ENCODE measurements at regions not wholly inside any gene's neighbourhood (a gene's known extent, or its start where the extent isn't known, plus 50 kb on each side); places are given as distances from the start of the nearest gene placed in this dataset.
"Not testable (repeated sequence)": the region's sequence is repeated elsewhere in the genome, so short reads cannot be mapped to it uniquely, and the experiment has no call there.

DNA sequence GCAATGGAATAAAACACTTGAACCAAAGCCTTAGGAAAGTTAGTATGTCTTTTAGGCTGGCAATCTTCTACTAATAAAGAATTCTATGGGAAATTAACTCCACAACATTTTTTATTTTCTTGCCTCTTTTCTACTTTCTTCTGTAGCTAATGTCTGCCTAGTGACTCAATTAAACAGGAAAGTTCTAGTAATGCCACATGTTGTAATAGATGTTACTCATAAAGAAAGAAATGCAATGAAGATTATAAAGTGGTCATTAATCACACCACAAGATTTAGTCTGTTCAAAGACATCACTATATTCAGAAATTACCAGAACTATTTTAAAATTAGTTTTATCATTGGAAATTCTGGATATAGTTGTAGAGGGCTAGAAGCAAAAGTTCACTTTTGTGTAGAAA is 329.7 kb downstream of the SI start:
- no peak for DNase-seq (ENCODE audit: low read depth in 2 of 2)

DNA sequence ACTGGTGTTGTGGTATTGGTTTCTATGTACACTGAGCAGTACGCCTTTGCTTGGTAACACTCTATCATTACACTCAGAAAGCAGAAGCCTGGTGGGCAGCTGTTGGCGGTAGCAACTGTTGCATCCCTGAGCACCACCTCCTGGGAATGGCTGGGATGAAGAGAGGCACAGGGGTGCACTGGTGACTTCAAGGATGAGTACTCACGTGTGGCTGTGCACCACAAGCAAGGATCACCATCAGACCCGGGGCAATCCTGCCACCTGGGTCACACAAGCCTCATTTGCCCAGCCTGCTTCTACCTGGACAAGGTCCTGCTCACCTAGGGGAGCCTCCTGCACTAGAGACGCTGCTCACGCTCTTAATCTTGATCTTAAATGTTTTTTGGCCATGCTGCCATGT is 336.4 kb downstream of the SI start:
- DNase-seq (ENCODE audit: low read depth in 2 of 2): no peak

DNA sequence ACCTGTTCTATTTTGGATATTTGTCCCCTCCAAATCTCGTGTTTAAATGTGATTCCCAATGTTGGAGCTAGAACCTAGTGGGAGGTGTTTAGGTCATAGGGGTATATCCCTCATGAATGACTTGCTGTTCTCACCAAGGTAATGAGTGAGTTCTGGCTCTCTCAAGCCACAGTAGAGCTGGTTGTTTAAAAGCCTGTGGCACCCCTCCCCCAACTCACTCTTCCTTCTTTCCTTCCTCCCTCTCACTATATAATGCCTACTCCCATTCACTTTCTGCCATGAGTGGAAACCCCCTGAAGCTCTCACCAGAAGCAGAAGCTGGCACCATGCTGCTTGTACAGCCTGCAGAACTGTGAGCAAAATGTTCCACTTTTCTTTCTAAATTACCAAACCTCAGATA is 341.1 kb downstream of the SI start:
- no peak for DNase-seq (ENCODE audit: low read depth in 2 of 2)

DNA sequence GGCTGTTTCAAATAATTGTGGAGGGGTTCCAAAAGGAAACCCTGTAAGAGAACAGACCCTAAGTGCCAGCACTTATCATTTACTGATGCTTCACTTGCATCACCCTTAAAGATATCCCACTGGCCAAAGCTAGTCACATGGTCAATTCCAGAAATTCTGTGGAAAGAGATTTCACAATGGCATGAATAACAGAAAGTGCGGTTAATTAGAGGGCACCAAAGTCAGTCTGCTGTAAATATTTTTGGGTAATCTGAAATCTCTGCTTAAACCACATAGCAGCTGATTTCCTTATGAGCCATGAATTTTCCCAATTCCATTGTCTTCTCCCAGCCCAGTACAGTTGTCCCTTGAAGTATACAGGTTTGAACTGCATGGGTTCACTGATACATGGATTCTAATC is 346.1 kb downstream of the SI start:
- DNase-seq (ENCODE audit: low read depth in 2 of 2): no peak

DNA sequence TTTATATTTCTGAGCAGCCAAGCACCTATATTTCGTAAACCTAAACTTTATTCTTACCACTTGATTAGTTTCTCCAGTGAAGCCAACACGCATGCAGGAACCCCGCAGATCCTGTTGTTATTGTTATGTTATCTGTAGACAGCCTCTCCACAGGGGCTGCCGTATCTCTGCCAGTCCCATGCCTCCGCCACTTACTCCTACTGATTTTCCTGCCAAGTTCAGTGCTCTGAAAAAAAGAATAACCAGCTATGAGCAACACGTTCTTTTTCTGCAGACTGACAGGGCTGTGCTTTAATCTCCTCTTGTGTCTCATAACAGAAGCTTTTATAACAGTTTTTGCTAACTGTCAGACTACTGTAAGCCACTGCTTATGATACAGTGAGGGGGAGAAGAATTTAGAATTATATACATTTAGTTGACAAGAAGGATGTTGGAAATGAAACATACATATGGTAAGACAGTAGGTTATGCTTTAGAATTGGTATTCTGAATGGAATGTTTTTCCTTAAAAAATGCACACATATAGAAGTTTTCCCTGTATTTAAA is 347.4 kb downstream of the SI start:
- no peak for DNase-seq (ENCODE audit: low read depth in 2 of 2)

DNA sequence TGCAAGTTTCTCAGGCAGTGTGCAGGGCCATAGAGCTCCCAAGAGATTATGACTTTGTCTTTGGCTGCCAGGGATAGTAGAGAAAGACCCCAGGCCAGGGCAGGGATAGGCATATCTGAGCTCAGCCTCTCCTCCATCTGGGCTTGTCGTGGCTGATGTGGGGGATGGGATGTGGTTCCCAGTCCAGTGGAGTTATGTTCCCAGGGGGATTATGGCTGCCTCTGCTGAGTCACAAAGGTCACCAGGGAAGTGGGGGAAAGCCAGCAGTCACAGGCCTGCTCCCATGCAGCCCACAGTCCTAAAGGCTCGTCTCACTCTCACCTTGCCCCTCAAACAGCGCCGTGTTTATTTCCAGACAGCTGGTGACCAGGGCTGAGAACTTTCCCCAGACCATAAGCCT is 354.9 kb downstream of the SI start:
- no peak for DNase-seq (ENCODE audit: low read depth in 2 of 2)

DNA sequence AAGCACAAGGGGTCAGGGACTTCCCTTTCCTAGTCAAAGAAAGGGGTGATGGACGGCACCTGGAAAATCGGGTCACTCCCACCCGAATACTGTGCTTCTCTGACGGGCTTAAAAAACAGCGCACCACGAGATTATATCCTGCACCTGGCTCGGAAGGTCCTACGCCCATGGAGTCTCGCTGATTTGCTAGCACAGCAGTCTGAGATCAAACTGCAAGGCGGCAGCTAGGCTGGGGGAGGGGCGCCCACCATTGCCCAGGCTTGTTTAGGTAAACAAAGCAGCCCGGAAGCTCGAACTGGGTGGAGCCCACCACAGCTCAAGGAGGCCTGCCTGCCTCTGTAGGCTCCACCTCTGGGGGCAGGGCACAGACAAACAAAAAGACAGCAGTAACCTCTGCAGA is 375.5 kb downstream of the SI start:
- DNase-seq (ENCODE audit: low read depth in 2 of 2): not testable (repeated sequence)

DNA sequence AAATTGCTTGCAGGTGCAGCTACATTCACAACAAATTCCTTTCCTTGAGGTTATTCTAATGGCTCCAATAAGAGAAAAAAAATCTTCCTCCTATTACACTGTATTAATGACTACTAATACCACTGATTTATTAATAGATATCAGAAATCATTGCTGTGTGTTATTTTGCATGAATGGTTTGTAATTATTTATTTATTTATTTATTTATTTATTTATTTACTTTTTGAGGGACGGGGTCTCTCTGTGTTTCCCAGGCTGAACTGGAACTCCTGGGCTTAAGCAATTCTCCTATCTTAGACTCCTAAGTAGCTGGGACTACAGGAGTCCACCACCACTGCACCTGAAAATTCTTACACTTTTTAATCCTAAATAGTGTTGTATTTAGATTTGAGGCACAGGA is 390.4 kb downstream of the SI start:
- no peak for DNase-seq (ENCODE audit: low read depth in 2 of 2)

DNA sequence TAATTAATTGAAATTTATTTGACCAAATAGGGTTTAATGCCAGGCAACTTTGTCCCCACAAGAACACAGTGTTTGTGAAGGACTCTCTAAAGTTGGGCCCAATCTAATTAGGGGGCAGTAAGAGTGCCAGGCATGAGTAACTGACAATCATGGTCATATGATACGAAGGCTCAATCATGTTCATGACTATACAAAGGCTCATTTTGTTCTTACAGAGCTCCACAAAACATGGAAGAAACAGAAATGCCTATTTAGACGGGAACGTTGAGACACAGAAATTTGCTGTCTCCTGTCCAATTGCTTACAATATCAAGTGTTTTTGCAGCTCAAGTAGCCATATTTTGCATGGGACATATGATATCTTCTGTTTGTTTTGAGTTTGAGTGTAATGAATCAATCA is 391.1 kb downstream of the SI start:
- DNase-seq (ENCODE audit: low read depth in 2 of 2): no peak

DNA sequence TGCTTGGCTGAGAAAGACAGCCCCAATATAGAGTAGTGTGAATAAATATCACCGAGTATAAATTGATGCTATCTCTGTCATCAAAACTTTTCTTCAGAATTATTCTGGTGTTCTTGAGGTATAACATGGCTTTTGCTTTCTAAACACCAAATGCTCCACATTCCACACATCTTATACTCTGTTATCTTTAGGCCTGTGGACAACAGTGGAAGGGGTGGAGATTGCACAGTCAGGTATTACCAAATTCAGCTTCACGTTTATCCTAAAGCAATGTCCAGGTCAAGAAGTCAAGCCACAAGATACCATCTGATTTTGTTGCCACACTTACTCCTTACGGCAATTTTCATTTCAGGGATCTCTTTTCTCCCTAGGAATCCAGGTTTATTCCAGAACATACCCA is 394.8 kb downstream of the SI start:
- no peak for DNase-seq (ENCODE audit: low read depth in 2 of 2)

DNA sequence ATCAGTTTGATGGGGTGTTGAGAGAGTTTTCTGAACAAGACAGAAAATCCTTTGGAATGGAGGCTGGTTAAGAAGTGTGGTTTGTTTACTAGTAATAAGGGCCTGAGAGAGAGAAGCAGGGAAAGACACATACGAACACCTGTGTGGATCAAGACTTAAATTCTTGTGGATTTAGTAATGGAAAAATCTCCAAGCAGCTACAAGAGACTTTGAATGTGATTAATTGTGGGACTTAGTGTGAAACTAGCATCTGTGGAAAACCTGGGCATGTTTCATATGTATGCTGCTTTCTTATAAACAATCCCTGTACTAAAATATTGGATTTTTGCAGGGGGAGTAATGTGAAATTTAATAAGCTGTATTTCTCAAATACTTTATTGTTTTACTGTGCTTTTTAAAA is 399.1 kb downstream of the SI start:
- DNase-seq (ENCODE audit: low read depth in 2 of 2): no peak

DNA sequence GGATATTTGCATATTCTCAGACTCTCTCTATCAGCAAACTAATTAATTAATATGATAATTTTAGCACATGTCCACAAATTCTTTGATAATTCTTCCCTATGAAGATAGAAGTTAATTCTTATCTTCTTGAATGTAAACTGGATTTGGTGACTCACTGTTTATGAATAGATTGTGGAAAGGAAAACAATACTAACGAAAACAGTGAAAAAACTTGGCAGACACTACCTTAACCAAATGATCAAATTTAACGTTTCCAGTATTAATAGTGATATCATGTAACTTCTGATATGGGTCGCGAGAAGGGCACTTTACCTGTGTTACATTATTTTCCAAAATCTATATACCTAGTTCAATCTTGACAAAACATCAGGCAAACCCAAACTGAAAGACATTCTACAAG is 401.0 kb downstream of the SI start:
- no peak for DNase-seq (ENCODE audit: low read depth in 2 of 2)

DNA sequence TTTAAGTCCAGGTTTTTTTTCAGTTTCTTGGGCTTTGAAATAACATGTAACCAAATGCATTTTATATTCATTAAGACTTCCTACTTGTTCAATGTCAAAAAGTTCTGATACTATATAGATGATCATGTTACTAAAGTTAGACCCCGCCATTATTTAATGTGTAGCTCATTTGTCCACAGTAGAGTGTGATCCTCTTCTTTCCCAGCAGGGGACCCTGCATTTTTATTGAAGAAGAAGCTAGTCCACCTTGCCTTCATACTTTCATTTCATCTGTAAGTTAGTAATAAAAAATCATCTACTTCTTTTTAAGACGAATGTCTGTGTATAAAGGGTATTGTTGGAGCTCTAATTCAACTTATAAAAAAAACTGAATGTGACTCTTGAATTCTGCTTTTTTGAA is 404.6 kb downstream of the SI start:
- DNase-seq (ENCODE audit: low read depth in 2 of 2): no peak

DNA sequence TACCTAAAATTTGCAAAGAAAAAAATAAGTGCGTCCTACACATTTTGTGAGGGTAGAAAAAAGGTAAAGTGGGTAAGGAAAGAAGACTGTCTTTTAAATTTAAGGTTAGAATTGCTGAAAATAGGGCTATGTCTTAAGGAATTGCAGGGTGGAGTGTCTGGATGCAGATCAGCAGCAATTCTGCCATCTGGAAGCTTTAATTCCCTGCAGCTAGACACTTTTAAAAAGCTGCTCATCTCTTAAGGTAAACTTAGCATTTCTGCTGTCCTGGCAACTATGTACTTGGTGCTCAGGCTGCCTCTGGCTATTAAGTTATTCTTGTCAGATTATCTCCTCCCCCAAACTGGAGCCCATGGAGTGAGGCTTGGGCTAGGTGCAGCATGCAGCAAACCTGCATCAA is 420.2 kb downstream of the SI start:
- no peak for DNase-seq (ENCODE audit: low read depth in 2 of 2)

DNA sequence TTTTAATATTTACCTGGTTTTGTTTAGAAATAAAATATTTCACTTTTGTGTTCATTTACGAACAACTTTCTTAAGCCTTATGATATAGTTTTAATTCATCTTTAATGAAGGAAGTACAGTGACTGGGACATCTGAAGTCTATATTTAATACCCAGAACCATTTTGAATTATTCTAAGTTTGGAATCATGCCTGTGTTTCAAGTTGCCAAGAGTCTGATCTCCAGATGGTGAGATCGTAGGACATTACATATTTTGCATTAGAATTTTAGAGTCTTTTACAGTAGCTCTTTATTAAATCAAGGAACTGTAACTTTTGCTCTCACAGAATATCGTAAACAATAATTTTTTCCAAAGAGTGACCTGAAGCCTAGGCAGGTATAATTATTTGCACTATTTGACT is 420.7 kb downstream of the SI start:
- no peak for DNase-seq (ENCODE audit: low read depth in 2 of 2)

DNA sequence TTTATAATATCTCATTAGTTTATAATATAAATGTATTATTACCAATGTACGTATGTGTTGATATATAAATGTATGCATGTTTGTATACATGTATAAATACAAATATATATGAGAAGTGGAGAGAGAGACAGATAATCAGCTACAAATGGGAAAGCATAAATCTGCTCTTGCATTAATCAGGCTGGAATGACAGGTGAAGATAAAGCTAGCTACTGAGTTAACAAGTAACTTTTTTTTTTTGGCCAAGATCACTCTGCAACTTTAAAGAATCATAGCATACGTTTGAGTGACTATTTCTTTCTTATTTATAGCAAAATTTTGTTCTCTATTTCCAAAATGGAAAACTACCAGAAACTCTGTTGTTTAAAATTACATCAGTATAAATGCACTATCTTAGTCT is 422.8 kb downstream of the SI start:
- DNase-seq (ENCODE audit: low read depth in 2 of 2): no peak

DNA sequence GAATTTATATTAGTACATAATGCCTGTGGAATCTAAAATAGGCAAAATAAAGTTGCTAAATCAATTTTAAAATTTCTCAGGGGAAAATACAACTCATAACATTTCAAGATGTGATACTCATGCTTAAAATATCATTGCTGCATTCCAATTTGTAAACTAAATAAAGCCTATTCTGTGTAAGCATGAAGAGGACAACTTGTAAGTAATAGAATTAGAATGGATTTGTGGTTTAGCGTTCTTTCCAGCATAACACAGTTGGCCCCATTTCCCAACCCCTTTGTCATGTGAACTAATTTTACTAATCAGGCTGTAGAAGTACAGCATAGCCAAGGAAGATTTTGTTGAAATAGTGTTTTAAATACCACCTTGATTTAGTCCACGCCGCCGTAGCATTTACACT is 437.2 kb downstream of the SI start:
- DNase-seq (ENCODE audit: low read depth in 2 of 2): no peak

DNA sequence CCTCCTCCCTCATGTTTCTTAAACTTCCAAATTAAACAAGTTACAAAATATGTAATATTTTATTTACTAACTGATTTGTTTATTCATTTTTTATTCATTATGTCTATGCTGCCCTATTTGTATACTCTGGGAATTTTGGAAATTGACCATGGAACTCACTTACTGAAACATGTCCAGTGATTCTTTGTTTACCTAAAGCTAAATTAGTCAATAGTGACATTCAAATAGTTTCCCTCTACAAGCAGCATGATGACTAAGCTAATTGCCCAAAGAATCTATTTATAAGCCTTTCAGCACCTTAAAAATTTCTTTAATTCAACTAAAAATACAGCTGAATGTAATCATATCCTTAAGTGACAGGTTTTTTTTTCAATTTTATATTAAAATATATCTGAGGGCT is 437.7 kb downstream of the SI start:
- DNase-seq (ENCODE audit: low read depth in 2 of 2): no peak

DNA sequence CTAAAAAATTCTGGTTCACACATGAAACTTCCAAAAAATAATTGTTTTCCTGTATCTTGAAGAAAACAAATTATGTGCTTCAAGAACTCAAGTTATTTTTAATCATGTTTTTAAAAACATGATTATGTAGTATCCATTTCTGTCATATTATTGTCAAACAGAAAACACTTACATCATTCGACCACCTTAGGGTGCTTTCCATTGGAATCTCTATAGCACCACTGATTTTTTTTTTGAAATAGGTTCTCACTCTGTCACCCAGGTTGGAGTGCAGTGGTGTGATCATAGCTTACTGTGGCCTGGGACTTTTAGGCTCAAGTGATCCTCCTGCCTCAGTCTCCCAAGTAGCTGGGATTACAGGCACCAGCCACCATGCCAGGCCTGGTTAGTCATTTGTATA is 457.3 kb downstream of the SI start:
- DNase-seq (ENCODE audit: low read depth in 2 of 2): no peak

DNA sequence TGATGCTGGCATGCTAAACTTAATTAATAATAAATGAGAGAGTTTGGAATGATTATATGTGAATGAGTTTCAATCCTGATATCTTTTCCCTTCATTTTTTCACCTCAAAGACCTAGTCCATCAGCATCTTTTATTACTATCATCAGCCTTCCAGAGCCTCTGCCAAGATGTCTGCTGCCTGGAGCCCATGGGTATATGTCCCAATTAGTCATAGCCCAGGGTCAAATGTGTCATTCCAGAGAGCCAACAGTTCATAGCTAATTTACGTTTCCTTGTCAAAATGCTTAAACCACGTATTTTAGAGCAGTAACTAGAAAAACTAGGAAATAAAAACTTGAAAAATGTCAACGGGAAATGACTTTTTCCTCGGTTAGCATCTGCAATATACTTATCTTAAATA is 457.9 kb downstream of the SI start:
- no peak for DNase-seq (ENCODE audit: low read depth in 2 of 2)

DNA sequence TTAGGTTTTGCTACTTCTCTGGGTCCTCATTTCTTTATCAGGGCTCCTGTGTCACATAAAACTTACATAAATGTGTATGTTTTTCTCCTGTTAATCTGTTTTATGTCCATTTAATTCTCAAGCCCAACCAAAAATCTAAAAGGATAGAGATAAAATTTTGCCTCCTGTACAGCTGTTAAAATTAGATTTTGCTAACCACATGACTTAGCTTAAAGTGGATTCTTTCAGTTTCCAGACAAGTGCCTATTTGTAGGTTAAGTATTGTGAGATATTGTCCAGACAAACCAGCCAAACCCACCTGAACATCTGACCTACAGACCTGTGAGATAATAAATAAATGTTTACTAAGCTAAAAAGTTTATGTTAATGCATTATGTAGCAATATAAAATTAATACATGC is 465.5 kb downstream of the SI start:
- DNase-seq (ENCODE audit: low read depth in 2 of 2): no peak

DNA sequence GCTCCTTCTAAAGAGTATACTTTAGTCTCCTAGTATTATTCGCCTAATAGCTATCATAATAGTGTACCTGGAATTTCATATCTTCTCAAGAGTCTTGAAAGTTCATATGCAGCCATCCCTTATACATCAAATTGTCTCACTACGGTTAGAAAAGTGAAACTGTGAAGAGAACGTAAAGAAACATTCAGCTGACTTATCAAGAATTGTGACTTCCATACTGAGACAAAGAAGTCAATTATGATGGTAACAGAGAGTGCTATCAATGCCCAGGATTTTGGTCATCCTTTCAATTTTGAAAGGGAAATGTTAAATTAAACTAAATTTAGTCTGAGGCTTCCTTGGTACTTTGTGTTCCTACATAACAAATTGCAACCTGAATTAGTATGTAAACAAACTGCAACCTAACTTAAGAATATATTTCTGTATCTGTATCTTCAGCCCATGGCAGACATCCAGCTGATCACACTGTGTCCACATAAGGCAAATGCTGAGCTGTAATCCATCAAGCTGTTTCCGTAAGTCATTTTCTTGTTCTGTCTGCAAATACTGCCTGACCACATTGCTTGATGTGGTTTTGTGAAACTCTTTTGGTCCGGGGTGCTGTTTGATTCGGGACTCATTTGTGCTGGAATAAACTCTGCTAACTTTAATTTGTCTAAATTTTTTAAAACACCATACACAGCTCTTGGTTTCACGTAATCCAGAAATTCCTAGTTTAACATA is 469.6 kb downstream of the SI start:
- no peak for DNase-seq (ENCODE audit: low read depth in 2 of 2)

DNA sequence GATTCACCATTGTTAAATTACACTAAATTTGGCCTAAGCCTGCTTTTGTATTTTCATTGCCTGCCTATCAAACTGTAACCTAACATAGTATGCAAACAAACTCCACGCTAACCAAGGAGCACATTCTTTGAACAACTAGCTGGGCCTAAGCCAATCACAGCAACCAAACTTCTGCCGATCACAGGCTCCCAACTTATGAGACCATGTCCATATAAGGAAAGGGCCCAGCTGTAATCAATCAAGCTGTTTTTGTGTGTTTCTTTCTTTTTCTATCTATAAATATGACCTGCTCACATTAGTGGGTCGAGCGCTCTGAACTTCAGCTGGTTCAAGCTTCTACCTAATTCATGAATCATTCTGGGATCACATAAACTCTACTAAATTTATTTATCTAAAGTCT is 473.6 kb downstream of the SI start:
- DNase-seq (ENCODE audit: low read depth in 2 of 2): no peak

DNA sequence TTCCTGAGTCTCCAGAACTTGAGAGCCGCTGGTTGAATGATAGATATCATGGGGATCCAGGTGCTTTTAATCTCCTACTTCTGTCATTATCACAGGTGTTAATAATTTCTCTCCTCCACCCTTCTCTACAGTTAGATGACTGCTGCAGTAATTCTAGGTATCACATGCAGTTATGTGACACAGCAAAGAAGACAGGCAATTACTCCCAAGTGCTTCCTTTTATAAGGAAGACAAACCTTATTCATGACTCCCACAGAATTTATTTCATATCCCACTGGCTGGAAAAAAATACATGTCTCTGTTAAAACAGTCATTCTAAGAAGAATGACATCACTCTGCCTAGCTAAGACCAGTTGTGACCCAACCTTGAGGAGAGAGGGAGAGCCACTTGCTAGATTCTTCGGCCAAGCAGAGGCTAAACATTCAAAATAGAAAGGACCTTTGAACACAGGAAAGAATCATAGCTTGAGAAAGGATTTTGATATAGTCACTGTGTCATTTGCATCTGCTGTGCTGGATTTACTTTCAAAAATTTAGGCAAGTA is 500.6 kb downstream of the SI start:
- DNase-seq (ENCODE audit: low read depth in 2 of 2): no peak

Data from stimulated activated CD4-positive, alpha-beta T cell treated with anti-CD3 and anti-CD28 coated beads, Interleukin-15, amount 100 ng/mL, for 48 hours (primary cell).